ENCODE measurements at regions not wholly inside any gene's neighbourhood (a gene's known extent, or its start where the extent isn't known, plus 50 kb on each side); places are given as distances from the start of the nearest gene placed in this dataset.

- DNase-seq (ENCODE audit: low read depth in 4 of 4, low spot score in 2 of 4), result no peak
Measured at GRCh38 chr7:145313551-145313950, 477.7 kb upstream of the TPK1 start.

GRCh38 chr7:145293754-145294153 is 457.9 kb upstream of the TPK1 start:
- no peak for DNase-seq (ENCODE audit: low read depth in 4 of 4, low spot score in 2 of 4)

DNA sequence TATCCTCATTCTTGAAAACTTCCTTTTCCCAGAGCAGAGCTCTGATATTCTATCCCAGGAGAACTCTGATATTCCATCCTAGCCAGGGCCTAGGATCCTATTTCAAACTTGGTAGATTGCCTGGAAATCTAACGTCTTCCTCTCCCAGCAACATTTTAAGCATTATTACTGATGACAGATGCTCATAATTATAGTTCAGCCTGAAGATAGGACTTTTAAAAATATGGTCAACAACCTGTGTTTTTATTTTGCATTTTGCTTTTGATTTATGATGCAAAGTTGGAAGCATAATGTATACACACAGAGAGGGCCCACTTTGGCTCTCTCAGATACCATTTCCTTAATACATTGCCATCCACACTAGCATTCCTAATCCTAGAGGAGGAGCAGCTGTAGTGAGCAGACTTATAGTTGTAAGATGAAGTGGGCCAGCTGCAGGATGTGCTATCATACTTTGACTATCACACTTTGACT is 457.4 kb upstream of the TPK1 start:
- peak in 1 of 4 donors; percentile 9 for DNase-seq (ENCODE audit: low read depth in 4 of 4, low spot score in 2 of 4)

DNA sequence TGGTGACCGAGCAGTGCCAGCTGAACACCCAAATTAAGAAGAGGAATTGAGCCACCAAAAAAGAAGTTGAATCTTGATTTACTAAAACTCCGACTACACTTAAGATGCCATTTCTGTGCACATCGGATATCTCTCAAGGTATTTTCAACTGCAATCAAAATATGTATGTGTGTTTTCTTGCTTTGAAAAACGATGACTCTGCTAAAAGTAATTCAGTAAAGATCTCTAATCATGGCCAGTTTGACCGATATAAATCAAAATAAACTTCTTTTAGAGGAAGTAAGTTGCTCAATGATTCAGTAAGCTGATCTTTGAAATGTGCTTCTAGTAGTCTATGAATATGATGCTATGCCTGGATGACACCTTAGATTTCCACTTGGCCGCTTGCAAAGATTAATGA is 453.5 kb upstream of the TPK1 start:
- DNase-seq (ENCODE audit: low read depth in 4 of 4, low spot score in 2 of 4), result no peak

- DNase-seq (ENCODE audit: low read depth in 4 of 4, low spot score in 2 of 4), result no peak
Measured at GRCh38 chr7:145276118-145276517, 440.3 kb upstream of the TPK1 start.

DNA sequence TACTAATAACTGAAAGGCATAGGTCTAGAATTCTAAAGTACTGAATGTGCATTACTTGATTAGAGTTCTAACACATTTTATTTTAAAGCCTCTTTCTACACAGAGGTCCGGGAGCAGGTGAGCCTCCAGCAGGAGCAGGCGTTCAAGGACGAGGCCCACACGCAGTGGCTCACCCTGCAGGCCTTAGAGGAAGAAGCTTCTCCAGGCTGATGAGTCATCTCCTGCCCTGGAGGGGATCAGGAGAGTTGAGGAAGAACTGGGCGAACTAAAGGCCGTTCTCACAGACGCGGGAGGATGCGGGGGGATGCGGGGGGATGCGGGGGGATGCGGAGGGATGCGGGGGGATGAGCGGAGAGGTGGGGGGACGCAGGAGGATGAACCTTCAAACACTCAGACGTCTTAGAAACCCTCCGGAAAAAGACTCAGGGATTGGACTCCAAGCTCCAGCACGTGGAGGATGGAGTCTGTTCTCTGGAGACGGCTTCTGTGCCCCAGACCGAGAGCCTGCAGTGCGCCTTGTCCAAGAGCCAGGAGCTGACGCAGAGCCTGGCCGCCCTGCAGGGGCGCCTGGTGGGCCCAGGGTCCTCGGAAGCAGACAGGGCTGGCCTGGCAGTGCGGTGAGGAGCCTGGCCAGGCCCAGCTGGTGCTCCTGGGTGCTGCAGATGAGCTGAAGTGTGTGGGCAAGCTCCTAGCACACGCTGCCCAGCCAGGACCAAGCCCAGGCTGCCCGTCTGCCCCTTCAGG is 433.7 kb upstream of the TPK1 start:
- DNase-seq (ENCODE audit: low read depth in 4 of 4, low spot score in 2 of 4), result no peak

GRCh38 chr7:145265180-145265579 is 429.3 kb upstream of the TPK1 start:
- DNase-seq (ENCODE audit: low read depth in 4 of 4, low spot score in 2 of 4), result no peak

DNA sequence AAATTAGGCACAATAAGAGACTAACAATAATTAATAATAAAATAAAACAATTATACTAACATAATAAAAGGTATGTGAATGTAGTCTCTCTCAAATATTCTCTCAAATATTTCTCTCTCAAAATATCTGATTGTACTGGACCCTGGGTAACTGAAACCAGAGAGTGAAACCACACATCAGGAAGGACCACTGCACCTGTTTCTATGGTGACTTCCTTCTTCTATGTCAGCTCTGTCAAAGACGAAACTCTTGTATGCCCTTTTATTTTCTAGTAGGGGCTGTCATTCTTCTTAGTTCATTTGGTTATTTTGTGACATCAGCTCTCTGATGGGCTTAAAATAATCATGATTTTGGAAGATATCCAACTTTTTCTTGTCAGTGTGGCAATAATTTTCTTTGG is 428.0 kb upstream of the TPK1 start:
- DNase-seq (ENCODE audit: low read depth in 4 of 4, low spot score in 2 of 4), result no peak

DNA sequence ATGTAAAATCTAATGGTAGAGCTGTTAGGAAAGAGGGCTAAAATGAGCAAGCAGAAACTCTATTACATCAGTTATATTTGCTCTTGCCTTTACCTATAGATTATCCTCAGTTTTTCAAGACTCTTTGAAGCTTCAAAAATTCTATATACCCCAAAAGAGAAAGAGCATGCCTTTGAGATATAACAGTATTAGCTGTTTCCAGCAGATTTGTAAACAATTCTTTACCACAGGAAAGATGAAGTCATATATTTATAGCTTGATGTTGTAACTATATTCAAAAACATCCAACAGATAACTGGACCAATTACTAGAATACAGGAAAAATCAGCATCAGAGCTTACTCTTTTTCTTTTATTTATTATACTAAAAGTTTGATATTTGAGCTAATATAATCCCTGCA is 416.2 kb upstream of the TPK1 start:
- DNase-seq (ENCODE audit: low read depth in 4 of 4, low spot score in 2 of 4), result no peak

- no peak for DNase-seq (ENCODE audit: low read depth in 4 of 4, low spot score in 2 of 4)
Measured at GRCh38 chr7:145224775-145225174, 388.9 kb upstream of the TPK1 start.

DNA sequence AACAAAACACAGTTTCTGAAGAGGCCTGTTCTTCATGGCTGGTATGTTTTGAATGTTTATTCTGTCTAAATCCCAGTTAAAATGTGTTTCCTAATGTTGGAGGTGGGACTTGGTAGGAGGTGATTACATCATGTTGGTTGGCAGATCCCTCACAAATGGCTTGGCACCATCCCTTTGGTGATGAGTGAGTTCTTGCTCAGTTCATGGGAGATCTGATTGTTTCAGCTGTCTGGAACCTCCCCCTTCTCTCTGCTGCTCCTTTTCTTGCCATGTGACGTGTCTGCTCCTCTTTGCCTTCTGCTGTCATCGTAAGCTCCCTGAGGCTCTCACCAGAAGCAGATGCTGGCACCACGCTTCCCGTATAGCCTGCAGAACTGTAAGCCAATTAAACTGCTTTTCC is 383.6 kb upstream of the TPK1 start:
- no peak for DNase-seq (ENCODE audit: low read depth in 4 of 4, low spot score in 2 of 4)

DNA sequence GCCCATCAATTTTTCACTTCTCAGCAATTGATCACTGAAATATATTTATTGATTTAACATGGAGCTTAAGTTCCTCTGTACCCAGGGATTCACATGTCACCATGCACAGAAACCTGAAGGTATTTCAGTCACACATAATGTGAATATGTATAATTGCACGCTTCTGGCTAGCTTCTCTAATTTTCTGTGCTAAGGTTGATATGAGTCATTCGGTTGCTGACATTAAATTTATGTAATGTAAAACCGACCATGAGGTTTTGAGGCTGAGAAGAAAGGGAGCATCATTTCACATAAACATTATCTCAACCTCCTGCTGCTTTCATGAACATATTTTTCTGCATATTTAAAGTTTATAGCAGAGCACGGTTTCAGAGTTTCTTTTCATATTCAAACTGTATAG is 381.0 kb upstream of the TPK1 start:
- no peak for DNase-seq (ENCODE audit: low read depth in 4 of 4, low spot score in 2 of 4)

- no peak for DNase-seq (ENCODE audit: low read depth in 4 of 4, low spot score in 2 of 4)
Measured at GRCh38 chr7:145212050-145212449, 376.2 kb upstream of the TPK1 start.

DNA sequence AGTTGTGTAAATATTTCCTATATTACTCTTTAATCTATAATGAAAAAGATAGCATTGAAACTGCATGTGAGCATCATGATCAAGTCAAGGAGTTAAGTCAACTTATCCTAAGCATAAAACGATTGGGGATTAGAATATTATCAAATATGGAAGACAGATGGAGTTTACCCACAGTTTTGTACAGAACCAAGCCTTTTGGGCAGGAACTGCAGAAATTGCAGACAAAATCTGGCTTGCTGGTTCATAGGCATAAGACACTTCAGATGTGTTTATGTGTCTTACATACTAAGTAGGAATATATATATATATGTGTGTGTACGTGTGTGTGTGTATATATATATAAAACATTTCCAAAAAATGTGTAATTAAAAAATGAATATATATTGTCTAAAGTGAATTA is 375.4 kb upstream of the TPK1 start:
- no peak for DNase-seq (ENCODE audit: low read depth in 4 of 4, low spot score in 2 of 4)

- no peak for DNase-seq (ENCODE audit: low read depth in 4 of 4, low spot score in 2 of 4)
Measured at GRCh38 chr7:145193951-145194350, 358.1 kb upstream of the TPK1 start.

DNA sequence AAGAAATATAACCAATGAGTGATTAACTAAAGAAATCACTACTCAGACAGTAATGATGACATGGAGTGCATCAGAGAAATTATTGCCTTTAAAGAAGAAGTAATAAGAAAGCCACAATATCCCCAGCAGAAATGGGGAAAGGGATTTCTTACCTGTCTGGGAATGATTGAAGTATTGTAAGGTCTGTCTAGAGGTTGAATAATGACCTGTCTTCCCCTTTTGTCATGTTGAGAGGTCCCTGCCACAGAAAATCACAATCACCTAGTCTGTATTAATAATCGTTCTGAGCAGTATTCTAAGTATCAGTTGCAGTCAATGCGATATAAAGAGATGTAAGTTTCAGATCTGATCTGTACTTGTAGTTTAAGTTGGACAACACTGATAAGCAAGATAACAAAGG is 349.1 kb upstream of the TPK1 start:
- no peak for DNase-seq (ENCODE audit: low read depth in 4 of 4, low spot score in 2 of 4)

GRCh38 chr7:145183069-145183468 is 347.2 kb upstream of the TPK1 start:
- no peak for DNase-seq (ENCODE audit: low read depth in 4 of 4, low spot score in 2 of 4)

- DNase-seq (ENCODE audit: low read depth in 4 of 4, low spot score in 2 of 4), result no peak
Measured at GRCh38 chr7:145175366-145175765, 339.5 kb upstream of the TPK1 start.

- DNase-seq (ENCODE audit: low read depth in 4 of 4, low spot score in 2 of 4), result no peak
Measured at GRCh38 chr7:145169908-145170307, 334.1 kb upstream of the TPK1 start.

DNA sequence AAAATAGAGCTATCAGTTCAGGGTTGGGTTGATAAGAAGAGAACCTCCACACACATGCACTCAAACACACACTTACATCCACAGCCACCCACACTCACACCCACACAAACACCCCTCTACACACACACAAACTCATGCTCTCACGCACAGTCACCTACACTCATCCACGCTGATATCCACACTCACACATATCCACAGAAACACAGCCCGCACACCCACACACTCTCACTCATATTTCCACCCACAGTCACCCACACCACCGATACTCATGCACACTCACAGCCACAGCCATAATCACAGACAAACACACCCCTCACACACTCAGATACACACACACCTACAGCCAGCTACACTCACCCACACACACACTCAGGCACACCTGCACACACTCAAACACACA is 333.0 kb upstream of the TPK1 start:
- no peak for DNase-seq (ENCODE audit: low read depth in 4 of 4, low spot score in 2 of 4)

GRCh38 chr7:145168427-145168826 is 332.6 kb upstream of the TPK1 start:
- no peak for DNase-seq (ENCODE audit: low read depth in 4 of 4, low spot score in 2 of 4)

- no peak for DNase-seq (ENCODE audit: low read depth in 4 of 4, low spot score in 2 of 4)
Measured at GRCh38 chr7:145156834-145157233, 321.0 kb upstream of the TPK1 start.

- DNase-seq (ENCODE audit: low read depth in 4 of 4, low spot score in 2 of 4), result no peak
Measured at GRCh38 chr7:145152589-145152988, 316.7 kb upstream of the TPK1 start.

All from left renal cortex interstitium (tissue), 4 donors.